ENCODE measurements at regions not wholly inside any gene's neighbourhood (a gene's known extent, or its start where the extent isn't known, plus 50 kb on each side); places are given as distances from the start of the nearest gene placed in this dataset.
A peak's percentile ranks its signal among the peaks of the same experiment; 100 is the strongest.

GRCh38 chr6:89028774-89029173, 51.8 kb upstream of the PNRC1 start:
- no peak for DNase-seq (ENCODE audit: low read depth in 2 of 2)

DNA sequence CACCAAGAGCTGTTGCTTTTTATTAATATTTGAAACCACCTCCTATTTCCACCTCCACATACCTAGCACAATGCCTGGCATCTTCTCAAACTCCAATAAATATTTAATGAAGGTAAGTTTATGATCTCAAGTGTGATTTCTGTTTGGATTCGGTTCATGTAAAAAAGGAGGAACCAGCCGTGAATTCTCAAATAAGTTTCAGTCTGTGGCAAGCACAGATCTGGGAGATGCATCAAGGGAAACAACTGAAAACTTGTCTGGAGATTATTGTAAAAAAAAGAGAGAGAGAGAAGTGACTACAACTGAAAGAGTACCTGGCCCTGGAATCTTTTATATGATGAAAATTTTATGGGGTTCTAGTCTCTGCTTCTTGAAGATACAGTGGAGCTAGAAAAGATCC, 52.8 kb upstream of the PNRC1 start:
- no peak for DNase-seq (ENCODE audit: low read depth in 2 of 2)

DNA sequence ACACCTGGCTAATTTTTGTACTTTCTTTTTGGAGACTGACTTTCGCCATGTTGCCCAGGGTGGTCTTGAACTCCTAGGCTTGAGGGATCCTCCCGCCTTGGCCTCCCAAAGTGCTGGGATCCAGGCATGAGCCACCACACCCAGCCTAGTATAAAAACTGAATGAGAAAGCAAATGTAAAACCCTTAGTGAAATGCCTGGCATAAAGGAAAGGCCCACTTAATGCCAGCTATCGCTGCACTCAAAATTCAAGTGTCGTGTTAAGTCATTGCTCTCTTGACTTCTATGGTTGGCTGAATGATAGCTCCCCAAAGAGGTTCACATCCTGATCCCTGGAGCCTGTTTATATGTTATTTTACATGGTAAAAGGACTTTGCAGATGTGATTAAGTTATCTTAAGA, 54.4 kb upstream of the PNRC1 start:
- DNase-seq (ENCODE audit: low read depth in 2 of 2) = no peak

- DNase-seq (ENCODE audit: low read depth in 2 of 2) = no peak
These were observed 54.9 kb upstream of the PNRC1 start for GRCh38 chr6:89025633-89026032.

- no peak for DNase-seq (ENCODE audit: low read depth in 2 of 2)
These were observed 56.1 kb upstream of the PNRC1 start for GRCh38 chr6:89024456-89024855.

DNA sequence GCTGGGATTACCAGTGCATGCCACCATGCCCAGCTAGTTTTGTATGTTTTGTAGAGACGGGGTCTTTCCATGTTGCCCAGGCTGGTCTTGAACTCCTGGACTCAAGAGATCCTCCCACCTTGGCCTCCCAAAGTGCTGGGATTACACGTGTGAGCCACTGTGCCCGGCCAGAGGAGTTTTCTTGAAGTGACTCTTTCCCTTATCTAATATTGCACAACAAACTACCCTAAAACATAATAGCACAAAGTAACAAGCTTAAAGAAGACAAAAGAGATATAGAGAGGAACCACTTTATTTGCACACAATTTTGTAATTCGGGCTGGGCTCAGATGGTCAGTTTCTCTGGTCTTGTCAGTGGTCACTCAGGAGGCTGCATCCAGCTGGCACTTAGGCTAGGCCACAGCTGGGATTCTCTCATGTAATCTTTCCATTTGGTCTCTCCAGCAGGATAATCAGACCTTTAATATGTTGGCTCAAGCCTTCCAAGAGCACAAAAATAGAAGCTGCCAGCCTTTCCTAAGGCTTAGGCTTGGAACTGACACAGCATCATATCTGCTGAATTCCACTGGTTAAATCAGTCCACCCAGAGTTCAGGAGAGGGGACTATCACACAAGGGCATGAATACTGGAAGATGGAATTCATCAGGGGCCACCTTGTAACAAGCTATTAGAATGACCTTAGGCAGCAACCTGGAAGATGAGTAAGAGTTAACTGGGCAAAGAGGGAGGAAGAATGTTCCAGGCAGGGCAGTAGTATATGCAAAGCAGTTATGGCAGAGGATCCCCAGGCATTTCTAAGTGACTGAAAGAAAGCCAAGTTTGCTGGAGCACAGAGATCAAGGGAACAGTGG, 56.7 kb upstream of the PNRC1 start:
- no peak for DNase-seq (ENCODE audit: low read depth in 2 of 2)

- peak; percentile 58 to 65 for DNase-seq (ENCODE audit: low read depth in 2 of 2)
These were observed 57.8 kb upstream of the PNRC1 start for GRCh38 chr6:89022798-89023197.

DNA sequence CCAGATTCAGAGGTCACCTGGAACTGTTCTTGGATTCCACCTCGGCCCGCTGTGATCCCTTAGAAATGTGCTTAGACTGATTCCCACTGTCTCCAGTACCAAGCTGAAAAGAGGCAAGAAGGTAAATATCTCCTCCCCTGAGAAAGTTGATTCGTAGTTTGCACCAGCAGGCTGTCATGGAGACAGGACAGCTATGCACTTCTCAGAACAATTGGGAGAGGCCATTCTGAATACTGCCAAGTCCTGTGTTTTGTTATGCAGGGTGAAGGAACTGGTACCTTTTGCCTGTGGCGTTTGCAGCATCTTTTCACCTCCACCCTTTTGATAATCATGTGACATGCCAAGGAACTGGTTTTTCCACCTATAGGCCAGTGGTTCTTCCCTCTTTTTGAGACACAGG, 58.2 kb upstream of the RNGTT start:
- no peak for DNase-seq (ENCODE audit: low read depth in 2 of 2)

DNA sequence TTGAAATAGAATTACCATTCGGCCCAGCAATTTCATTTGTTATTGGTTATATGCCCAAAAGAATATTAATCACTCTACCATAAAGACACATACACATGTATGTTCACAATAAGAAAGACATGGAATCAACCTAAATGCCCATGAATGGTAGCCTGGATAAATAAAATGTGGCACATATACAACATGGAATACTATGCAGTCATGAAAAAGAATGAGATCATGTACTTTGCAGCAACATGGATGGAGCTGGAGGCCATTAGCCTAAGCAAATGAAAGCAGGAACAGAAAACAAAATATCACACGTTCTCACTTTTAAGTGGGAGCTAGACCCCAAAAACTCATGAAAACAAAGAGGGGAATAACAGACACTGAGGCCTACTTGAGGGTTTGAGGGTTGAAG, 52.6 kb upstream of the RNGTT start:
- DNase-seq (ENCODE audit: low read depth in 2 of 2) = no peak

DNA sequence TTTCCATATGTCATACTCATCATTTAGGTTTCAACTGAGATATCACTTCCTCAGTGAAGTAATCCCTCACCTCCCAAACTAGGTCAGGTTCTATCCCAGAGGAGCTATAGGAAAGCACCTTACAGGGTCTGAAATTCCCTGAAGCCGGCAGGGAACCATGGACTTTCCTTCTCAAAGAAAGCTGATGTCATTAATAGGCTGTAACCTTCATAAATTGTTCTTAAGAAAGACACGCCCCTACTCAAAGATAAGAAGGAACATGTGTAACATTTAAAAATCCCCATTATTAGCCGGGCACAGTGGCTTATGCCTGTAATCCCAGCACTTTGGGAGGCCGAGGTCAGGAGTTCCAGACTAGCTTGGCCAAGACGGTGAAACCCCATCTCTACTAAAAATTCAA, 50.0 kb upstream of the RNGTT start:
- no peak for DNase-seq (ENCODE audit: low read depth in 2 of 2)
